NB4 (cell line): ENCODE measurements at regions not wholly inside any gene's neighbourhood (a gene's known extent, or its start where the extent isn't known, plus 50 kb on each side); places are given as distances from the start of the nearest gene placed in this dataset.

Experiments used
- DNase-seq: peaks from one replicate; pipeline ENCODE4 v3.0.0; 2010; ENCODE audit warnings: low read depth
- H3K4me3 ChIP-seq: one replicate; pipeline ENCODE4 v1.5.1; 2011; ENCODE audit warnings: mild to moderate bottlenecking, low read depth, low read length, moderate library complexity
- CTCF ChIP-seq: IDR thresholded peaks from one replicate; pipeline ENCODE4 v1.5.1; 2012; ENCODE audit warnings: low read depth, low read length
- MAX ChIP-seq: IDR thresholded peaks from 2 replicates; pipeline ENCODE4 v1.6.1; 2011; ENCODE audit warnings: low read depth, low read length
- MYC ChIP-seq: IDR thresholded peaks from 2 replicates; pipeline ENCODE4 v1.6.1; 2011; ENCODE audit warnings: low read depth, low read length
- POLR2A ChIP-seq: IDR thresholded peaks from 2 replicates; pipeline ENCODE4 v1.6.1; 2011; ENCODE audit warnings: mild to moderate bottlenecking; ENCODE audit not compliant: insufficient read length; ENCODE audit errors: extremely low read depth

GRCh38 chr6:130274007-130274406, 51.3 kb upstream of the SAMD3 start:
- no peak for TF ChIP-seq MYC
- TF ChIP-seq POLR2A: no peak
- no peak for TF ChIP-seq MAX
- no peak for TF ChIP-seq CTCF
- no peak for DNase-seq
- no peak overlapping the region for H3K4me3 ChIP-seq
